SK-N-SH (cell line): ENCODE measurements at regions not wholly inside any gene's neighbourhood (a gene's known extent, or its start where the extent isn't known, plus 50 kb on each side); places are given as distances from the start of the nearest gene placed in this dataset.

Experiments
- CTCF ChIA-PET: fragments of 300-600, 350-600 bp; formaldehyde crosslinking; extraction: SDS; loops from one replicate; lab custom pipeline; 2021; lab: Yijun Ruan, JAX
- POLR2A ChIA-PET: fragments of 350-600 bp; sonication (Branson Sonifier 250); formaldehyde crosslinking; extraction: SDS; loops from one replicate; lab custom pipeline; 2020; ENCODE audit warnings: antibody characterized with exemption, inconsistent platforms; lab: Yijun Ruan, JAX
- DNase-seq: peaks from one replicate; pipeline ENCODE4 v3.0.0; 2012
- H2AFZ ChIP-seq: fragments of 200-600 bp; sonication (generic); 2 replicates; pipeline ENCODE4 v1.8.1; 2016; ENCODE audit warnings: antibody characterized with exemption, mild to moderate bottlenecking, low read depth
- H3F3A ChIP-seq: fragments of 200-600 bp; sonication (generic); replicated peaks from 2 replicates; pipeline ENCODE3; 2016; ENCODE audit warnings: antibody characterized with exemption, mild to moderate bottlenecking; ENCODE audit not compliant: insufficient read depth
- H3K27ac ChIP-seq, 2 experiments: fragments of 200-500 bp in 1 of 2; fragments of 200-600 bp in 1 of 2; sonication (Bioruptor generic) in 1 of 2; sonication (generic), shearing (Covaris generic) in 1 of 2; 2 replicates each; pipeline versions ENCODE4 v1.5.1 to v1.6.1; 2014 to 2016; ENCODE audit warnings: low read depth in 2 of 2, inconsistent platforms in 1 of 2, low read length in 1 of 2, mild to moderate bottlenecking in 1 of 2, mixed read lengths in 1 of 2
- H3K27me3 ChIP-seq: fragments of 200-600 bp; sonication (generic), shearing (Covaris generic); 2 replicates; pipeline ENCODE4 v1.6.1; 2016; ENCODE audit warnings: mixed run types; ENCODE audit not compliant: insufficient read depth
- H3K36me3 ChIP-seq, 2 experiments: fragments of 200-500 bp in 1 of 2; fragments of 200-600 bp in 1 of 2; sonication (Bioruptor generic) in 1 of 2; sonication (generic) in 1 of 2; replicated peaks in 1 of 2; 2 replicates each; pipeline versions ENCODE3 to v1.5.1; 2014 to 2016; ENCODE audit warnings: low read length in 1 of 2, mild to moderate bottlenecking in 1 of 2; ENCODE audit not compliant: insufficient read depth in 2 of 2, control insufficient read depth in 1 of 2
- H3K4me1 ChIP-seq, 2 experiments: fragments of 200-500 bp in 1 of 2; fragments of 200-600 bp in 1 of 2; sonication (Bioruptor generic) in 1 of 2; sonication (generic), shearing (Covaris generic) in 1 of 2; 2 replicates each; pipeline versions ENCODE4 v1.5.1 to v1.6.1; 2014 to 2016; ENCODE audit warnings: low read depth in 1 of 2, low read length in 1 of 2, mixed run types in 1 of 2; ENCODE audit not compliant: insufficient read depth in 2 of 2, control insufficient read depth in 1 of 2
- H3K4me2 ChIP-seq: fragments of 200-600 bp; sonication (generic), shearing (Covaris generic); 2 replicates; pipeline ENCODE4 v1.6.1; 2017; ENCODE audit warnings: mixed run types
- H3K4me3 ChIP-seq, 2 experiments: fragments of 200-500 bp in 1 of 2; fragments of 200-600 bp in 1 of 2; sonication (Bioruptor generic) in 1 of 2; sonication (generic), shearing (Covaris generic) in 1 of 2; 2 replicates each; pipeline versions ENCODE4 v1.5.1 to v1.8.1; 2014 to 2016; ENCODE audit warnings: low read depth in 2 of 2, inconsistent platforms in 1 of 2, low read length in 1 of 2, mild to moderate bottlenecking in 1 of 2, mixed read lengths in 1 of 2, moderate library complexity in 1 of 2
- H3K79me2 ChIP-seq: fragments of 200-600 bp; sonication (generic); 2 replicates; pipeline ENCODE4 v1.8.1; 2017; ENCODE audit warnings: mild to moderate bottlenecking; ENCODE audit not compliant: insufficient read depth
- H3K9ac ChIP-seq: fragments of 200-600 bp; sonication (generic); 2 replicates; pipeline ENCODE4 v1.6.1; 2017; ENCODE audit warnings: mixed run types
- H3K9me2 ChIP-seq: fragments of 200-600 bp; sonication (generic); 2 replicates; pipeline ENCODE4 v1.6.1; 2017; ENCODE audit warnings: mixed run types
- H3K9me3 ChIP-seq: fragments of 200-600 bp; sonication (generic); 2 replicates; pipeline ENCODE4 v1.6.1; 2017; ENCODE audit warnings: mixed run types, mild to moderate bottlenecking, moderate library complexity
- H4K20me1 ChIP-seq: fragments of 200-600 bp; sonication (generic); 2 replicates; pipeline ENCODE4 v1.6.1; 2017; ENCODE audit warnings: mild to moderate bottlenecking, mixed run types; ENCODE audit not compliant: insufficient read depth
- ELF1 ChIP-seq: IDR thresholded peaks from 2 replicates; pipeline ENCODE4 v1.4.0; 2012
- EP300 ChIP-seq, 2 experiments: IDR thresholded peaks; 2 replicates each; pipeline versions ENCODE4 v1.4.0 to v1.6.1; 2012; ENCODE audit warnings: borderline replicate concordance in 1 of 2, low read depth in 1 of 2, low read length in 1 of 2
- EZH2phosphoT487 ChIP-seq: fragments of 200-600 bp; sonication (generic); IDR thresholded peaks from 2 replicates; pipeline ENCODE4 v1.6.1; 2017; ENCODE audit warnings: low read depth, mixed run types, mild to moderate bottlenecking, antibody characterized with exemption, moderate library complexity, borderline replicate concordance
- FOSL2 ChIP-seq: IDR thresholded peaks from 2 replicates; pipeline ENCODE4 v1.4.0; 2012; ENCODE audit warnings: low read depth, mild to moderate bottlenecking, moderate library complexity, borderline replicate concordance
- FOXJ3 ChIP-seq: sonication (generic); formaldehyde crosslinking; IDR thresholded peaks from 2 replicates; pipeline ENCODE4 v1.5.1; 2020; ENCODE audit warnings: mild to moderate bottlenecking, missing genetic modification reagents
- GATA2 ChIP-seq: sonication (generic); formaldehyde crosslinking; IDR thresholded peaks from 2 replicates; pipeline ENCODE4 v1.5.0; 2020; ENCODE audit warnings: mild to moderate bottlenecking, missing genetic modification reagents
- IRF3 ChIP-seq: fragments of 150-350 bp; IDR thresholded peaks from 2 replicates; pipeline ENCODE4 v1.6.1; 2016; ENCODE audit warnings: mild to moderate bottlenecking, low read depth, low read length
- JUND ChIP-seq: IDR thresholded peaks from 2 replicates; pipeline ENCODE4 v1.4.0; 2012
- MEF2A ChIP-seq: IDR thresholded peaks from 2 replicates; pipeline ENCODE4 v1.4.0; 2012; ENCODE audit warnings: low read depth, borderline replicate concordance
- NFIC ChIP-seq: IDR thresholded peaks from 2 replicates; pipeline ENCODE4 v1.4.0; 2012; ENCODE audit warnings: borderline replicate concordance
- NRF1 ChIP-seq: IDR thresholded peaks from 2 replicates; pipeline ENCODE4 v1.6.1; 2012; ENCODE audit warnings: low read depth, mild to moderate bottlenecking, low read length
- POLR2AphosphoS5 ChIP-seq: IDR thresholded peaks from 2 replicates; pipeline ENCODE4 v1.6.1; 2012; ENCODE audit warnings: low read depth, low read length
- RAD21 ChIP-seq: IDR thresholded peaks from 2 replicates; pipeline ENCODE4 v1.6.1; 2012; ENCODE audit warnings: mild to moderate bottlenecking, low read length
- REST ChIP-seq: IDR thresholded peaks from 2 replicates; pipeline ENCODE4 v1.6.1; 2012; ENCODE audit warnings: mild to moderate bottlenecking, low read depth, low read length, moderate library complexity
- RFX5 ChIP-seq: IDR thresholded peaks from 2 replicates; pipeline ENCODE4 v1.6.1; 2012; ENCODE audit warnings: mild to moderate bottlenecking, improper control_type of control experiment, low read length
- RXRA ChIP-seq: IDR thresholded peaks from 2 replicates; pipeline ENCODE4 v1.4.0; 2012; ENCODE audit warnings: low read depth, mild to moderate bottlenecking, borderline replicate concordance
- SIN3A ChIP-seq: IDR thresholded peaks from 2 replicates; pipeline ENCODE4 v1.6.1; 2012; ENCODE audit warnings: low read depth, mild to moderate bottlenecking, low read length, moderate library complexity, borderline replicate concordance
- SMC3 ChIP-seq: IDR thresholded peaks from 2 replicates; pipeline ENCODE4 v1.6.1; 2012; ENCODE audit warnings: low read depth, low read length, improper control_type of control experiment
- TAF1 ChIP-seq: IDR thresholded peaks from 2 replicates; pipeline ENCODE4 v1.6.1; 2012; ENCODE audit warnings: low read depth, mild to moderate bottlenecking, low read length, moderate library complexity, borderline replicate concordance
- TCF12 ChIP-seq: IDR thresholded peaks from 2 replicates; pipeline ENCODE4 v1.4.0; 2012
- TEAD4 ChIP-seq: IDR thresholded peaks from 2 replicates; pipeline ENCODE4 v1.4.0; 2012; ENCODE audit warnings: mild to moderate bottlenecking, borderline replicate concordance; ENCODE audit not compliant: insufficient read depth
- USF1 ChIP-seq: IDR thresholded peaks from 2 replicates; pipeline ENCODE4 v1.4.0; 2012; ENCODE audit warnings: low read depth, borderline replicate concordance
- YY1 ChIP-seq: IDR thresholded peaks from 2 replicates; pipeline ENCODE4 v1.4.0; 2012; ENCODE audit warnings: low read depth, mild to moderate bottlenecking
- WGBS: methylation state at CpG from one replicate; pipeline ENCODE4 v1.1.6; 2017; ENCODE audit warnings: low lambda C conversion rate; 5-methylcytosine and 5-hydroxymethylcytosine counted together

GRCh38 chr11:23772081-23772480 is 724.8 kb upstream of the LUZP2 start:
- H3K27ac ChIP-seq = no peak overlapping the region
- H3K9ac ChIP-seq = no peak overlapping the region
- no peaks in the 10 kb centered on the region for H3K79me2 ChIP-seq
- H4K20me1 ChIP-seq = no peaks in the 10 kb centered on the region
- ChIA-PET CTCF (interaction anchor here (0.6 kb wide), 1 partner anchor 1962 kb away, joined by 3 read pairs; no protein-coding TSS in a partner anchor), POLR2A (no interaction called here)
- peaks cover 0 to 3% of the 10 kb centered on the region in 2 experiments for H3K36me3 ChIP-seq
- H3F3A ChIP-seq = no peaks in the 10 kb centered on the region
- H3K4me1 ChIP-seq = no peaks in the 10 kb centered on the region
- no peaks in the 10 kb centered on the region for H3K27me3 ChIP-seq
- no peak overlapping the region for H2AFZ ChIP-seq
- 4% methylated on average over 1 of the region's 1 CpG for WGBS
- peaks cover 11% of the 10 kb centered on the region for H3K9me3 ChIP-seq
- H3K4me3 ChIP-seq = no peak overlapping the region
- DNase-seq = no peak
- H3K9me2 ChIP-seq = no peaks in the 10 kb centered on the region
- TF ChIP-seq TAF1 (no peak), NFIC (no peak), RXRA (no peak), TEAD4 (no peak), NRF1 (no peak), RFX5 (no peak), YY1 (no peak), FOSL2 (no peak), IRF3 (no peak), JUND (no peak), EZH2phosphoT487 (no peak), EP300 (IDR thresholded peaks at IDR 0.05; ENCODE audit: borderline replicate concordance in 1 of 2, low read depth in 1 of 2, low read length in 1 of 2) (no peak), GATA2 (no peak), SMC3 (no peak)
- H3K4me2 ChIP-seq = no peak overlapping the region

- no peaks in the 10 kb centered on the region for H3K79me2 ChIP-seq
- H3K4me2 ChIP-seq = no peak overlapping the region
- no peaks in the 10 kb centered on the region for H3K36me3 ChIP-seq
- no peak for DNase-seq
- no peak overlapping the region for H2AFZ ChIP-seq
- H3K9ac ChIP-seq = no peak overlapping the region
- CTCF ChIA-PET = interaction anchor here (0.6 to 0.8 kb wide), 2 partner anchors 123 to 239 kb away, joined by 3 to 4 read pairs; no protein-coding TSS in a partner anchor
- H3K4me3 ChIP-seq = no peak overlapping the region
- H4K20me1 ChIP-seq = no peaks in the 10 kb centered on the region
- no peaks in the 10 kb centered on the region for H3K27me3 ChIP-seq
- no peaks in the 10 kb centered on the region; a peak in 1 of 4 replicates for H3K4me1 ChIP-seq
- POLR2A ChIA-PET = no interaction called here
- H3F3A ChIP-seq = no peaks in the 10 kb centered on the region
- no peak overlapping the region for H3K27ac ChIP-seq
- H3K9me2 ChIP-seq = no peaks in the 10 kb centered on the region
- 50% methylated on average over 1 of the region's 1 CpG for WGBS
- H3K9me3 ChIP-seq = no peaks in the 10 kb centered on the region
- TF ChIP-seq YY1 (no peak), MEF2A (no peak), REST (no peak), TCF12 (no peak), ELF1 (no peak), SMC3 (no peak), POLR2AphosphoS5 (no peak), IRF3 (no peak), USF1 (no peak), FOXJ3 (CRISPR knock-in tag) (no peak), SIN3A (no peak), RFX5 (no peak), RXRA (no peak), FOSL2 (no peak), EZH2phosphoT487 (no peak), RAD21 (no peak), JUND (no peak), TEAD4 (no peak)
These were observed 717.9 kb upstream of the LUZP2 start for GRCh38 chr11:23778971-23779370.
